ENCODE measurements at regions not wholly inside any gene's neighbourhood (a gene's known extent, or its start where the extent isn't known, plus 50 kb on each side); places are given as distances from the start of the nearest gene placed in this dataset.

GRCh38 chr16:61024180-61024900 lies 1011.9 kb downstream of the CDH8 start:
- Histone ChIP-seq H3K27me3 (ENCODE audit: control insufficient read depth, insufficient read depth, low read length) (no peaks in the 10 kb centered on the region), H3K36me3 (ENCODE audit: control insufficient read depth, insufficient read depth, low read length) (no peaks in the 10 kb centered on the region), H3K4me3 (ENCODE audit: low read depth, low read length) (no peak overlapping the region)
- DNase-seq (ENCODE audit: low read depth): no peak
- no peak for TF ChIP-seq CTCF (IDR thresholded peaks at IDR 0.05; ENCODE audit: insufficient read depth, low read depth, low read length)
- ChIA-PET CTCF (no interaction called here), POLR2A (no interaction called here)

GRCh38 chr16:61014869-61015268 lies 1021.4 kb downstream of the CDH8 start:
- no peak for DNase-seq (ENCODE audit: low read depth)

GRCh38 chr16:61007694-61008093 lies 1028.5 kb downstream of the CDH8 start:
- no peaks in the 10 kb centered on the region for H3K27me3 ChIP-seq (ENCODE audit: control insufficient read depth, insufficient read depth, low read length)
- POLR2A ChIA-PET: no interaction called here

More at GRCh38 chr16:61014869-61015268, 1021.4 kb downstream of the CDH8 start:
- ChIA-PET CTCF (no interaction called here), POLR2A (no interaction called here)
- Histone ChIP-seq H3K36me3 (ENCODE audit: control insufficient read depth, insufficient read depth, low read length) (no peaks in the 10 kb centered on the region), H3K4me3 (ENCODE audit: low read depth, low read length) (no peak overlapping the region), H3K27me3 (ENCODE audit: control insufficient read depth, insufficient read depth, low read length) (no peaks in the 10 kb centered on the region)
- no peak for TF ChIP-seq CTCF (IDR thresholded peaks at IDR 0.05; ENCODE audit: insufficient read depth, low read depth, low read length)

GRCh38 chr16:61005952-61006351 lies 1030.3 kb downstream of the CDH8 start:
- TF ChIP-seq CTCF (IDR thresholded peaks at IDR 0.05; ENCODE audit: insufficient read depth, low read depth, low read length): no peak
- CTCF ChIA-PET: no interaction called here
- Histone ChIP-seq H3K36me3 (ENCODE audit: control insufficient read depth, insufficient read depth, low read length) (no peaks in the 10 kb centered on the region), H3K4me3 (ENCODE audit: low read depth, low read length) (no peak overlapping the region), H3K27me3 (ENCODE audit: control insufficient read depth, insufficient read depth, low read length) (no peaks in the 10 kb centered on the region)
- POLR2A ChIA-PET: no interaction called here
- no peak for DNase-seq (ENCODE audit: low read depth)

More at GRCh38 chr16:61007694-61008093, 1028.5 kb downstream of the CDH8 start:
- no peak for TF ChIP-seq CTCF (IDR thresholded peaks at IDR 0.05; ENCODE audit: insufficient read depth, low read depth, low read length)
- CTCF ChIA-PET: no interaction called here
- Histone ChIP-seq H3K4me3 (ENCODE audit: low read depth, low read length) (no peak overlapping the region), H3K36me3 (ENCODE audit: control insufficient read depth, insufficient read depth, low read length) (no peaks in the 10 kb centered on the region)
- DNase-seq (ENCODE audit: low read depth): no peak

- no peaks in the 10 kb centered on the region for H3K27me3 ChIP-seq (ENCODE audit: control insufficient read depth, insufficient read depth, low read length)
- no peaks in the 10 kb centered on the region for H3K36me3 ChIP-seq (ENCODE audit: control insufficient read depth, insufficient read depth, low read length)
- POLR2A ChIA-PET: no interaction called here
- no peak for DNase-seq (ENCODE audit: low read depth)
- no peak for TF ChIP-seq CTCF (IDR thresholded peaks at IDR 0.05; ENCODE audit: insufficient read depth, low read depth, low read length)
- CTCF ChIA-PET: no interaction called here
- H3K4me3 ChIP-seq (ENCODE audit: low read depth, low read length): no peak overlapping the region
These were observed 1033.6 kb downstream of the CDH8 start for GRCh38 chr16:61002479-61003204.

All from BJ (cell line).